Hematopoietic multipotent progenitor cell treated with erythropoietin and hydrocortisone succinate and interleukin-3 and kit ligand, for 4 days (in vitro differentiated cells): ENCODE measurements at regions not wholly inside any gene's neighbourhood (a gene's known extent, or its start where the extent isn't known, plus 50 kb on each side); places are given as distances from the start of the nearest gene placed in this dataset.

Experiments
- DNase-seq: peaks from one replicate; pipeline ENCODE4 v3.0.0-alpha.2; 2015

DNA sequence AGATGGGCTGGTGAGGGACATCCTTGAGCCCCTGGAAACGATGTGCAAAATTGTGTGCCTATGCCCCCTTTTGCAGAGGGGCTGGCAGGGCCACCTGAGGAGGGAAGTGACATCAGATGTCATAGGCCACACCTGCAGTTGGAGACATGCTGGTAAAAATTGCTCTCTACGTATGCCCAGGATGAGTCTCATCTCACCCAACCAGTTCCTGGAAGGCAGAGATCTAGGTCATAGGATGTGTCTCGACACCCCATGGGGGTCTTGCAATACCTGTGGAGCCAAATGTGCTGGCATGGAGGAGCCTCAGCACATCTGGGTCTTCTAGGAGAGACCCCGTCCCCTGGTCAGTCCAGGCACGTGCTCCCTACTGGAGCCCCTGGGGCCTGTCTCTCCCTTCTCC, 96.5 kb upstream of the TLE3 start:
- DNase-seq, result no peak

DNA sequence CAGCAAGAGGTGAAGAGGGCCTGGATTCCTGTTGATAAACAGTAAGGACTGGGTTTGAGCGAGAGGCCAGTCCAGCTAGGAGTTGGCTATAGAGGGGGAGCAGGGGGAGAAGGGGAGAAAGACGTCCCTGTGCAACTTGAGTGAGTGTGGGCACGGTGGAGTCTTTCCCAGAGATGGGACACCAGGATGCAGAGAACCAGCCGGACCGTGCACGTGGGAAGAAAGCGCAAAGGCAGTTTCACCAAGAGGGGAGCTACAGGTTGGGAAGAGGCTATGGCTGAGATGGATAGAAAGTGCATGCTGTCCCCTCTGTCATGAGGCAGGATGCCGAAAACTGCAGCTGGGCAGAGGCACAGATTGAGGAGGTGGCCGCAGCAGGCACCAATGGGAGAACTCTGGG, 96.0 kb upstream of the TLE3 start:
- DNase-seq, result no peak

DNA sequence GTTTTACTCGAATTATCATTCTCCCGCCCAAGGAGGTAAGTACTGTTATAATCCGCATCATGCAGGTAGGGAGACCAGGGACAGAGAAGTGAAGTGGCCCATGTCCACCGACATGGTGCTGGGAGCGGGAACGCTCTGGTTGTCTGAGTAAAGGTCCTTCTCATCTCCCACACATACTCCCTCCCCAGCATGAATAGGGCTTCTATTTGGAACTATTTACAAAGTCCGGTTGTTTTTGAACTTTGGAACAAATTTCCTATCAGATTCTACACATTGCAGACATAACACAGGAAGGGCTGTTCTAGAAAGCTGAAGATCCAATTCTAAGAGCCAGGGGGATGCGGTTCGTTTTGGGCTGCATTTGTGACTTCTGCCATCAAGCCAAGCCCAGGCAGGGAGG, 94.8 kb upstream of the TLE3 start:
- no peak for DNase-seq

DNA sequence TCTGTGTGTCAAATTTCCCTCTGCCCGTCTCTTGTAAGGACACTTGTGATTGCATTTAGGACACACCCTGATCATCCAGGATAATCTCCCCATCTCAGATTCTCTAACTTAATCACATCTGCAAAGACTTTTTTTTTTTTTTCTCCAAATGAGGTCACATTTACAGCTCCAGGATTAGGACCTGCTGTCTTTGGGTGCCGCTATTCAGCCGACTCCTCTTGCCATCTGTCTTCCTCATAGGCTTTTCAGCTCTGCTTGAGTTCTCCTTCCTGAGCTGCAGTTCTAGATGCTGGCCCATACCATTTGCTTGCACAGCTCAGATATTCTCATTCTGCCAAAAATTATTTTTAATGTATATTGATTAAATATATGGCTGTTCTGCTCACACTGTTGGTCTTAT, 94.3 kb upstream of the TLE3 start:
- no peak for DNase-seq

DNA sequence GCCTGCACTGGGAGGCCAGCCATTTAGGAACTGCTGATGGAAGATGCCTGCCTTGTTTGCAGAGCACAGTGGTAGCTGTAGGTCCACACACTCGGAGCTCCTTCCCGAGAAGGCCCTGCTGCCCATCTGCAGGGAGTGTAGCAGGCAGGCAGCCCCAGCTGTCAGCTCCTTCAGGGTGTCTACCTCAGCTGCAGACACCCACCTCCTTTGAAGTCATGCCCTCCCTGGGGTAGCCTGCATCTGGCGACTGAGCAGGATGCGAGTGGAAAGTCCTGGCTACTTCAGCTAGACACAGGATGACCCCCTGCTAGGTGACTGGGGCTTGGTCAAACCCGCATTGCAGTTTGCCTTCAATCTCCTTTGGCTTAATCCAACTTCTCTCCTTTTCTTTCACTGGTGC, 93.2 kb upstream of the TLE3 start:
- no peak for DNase-seq

DNA sequence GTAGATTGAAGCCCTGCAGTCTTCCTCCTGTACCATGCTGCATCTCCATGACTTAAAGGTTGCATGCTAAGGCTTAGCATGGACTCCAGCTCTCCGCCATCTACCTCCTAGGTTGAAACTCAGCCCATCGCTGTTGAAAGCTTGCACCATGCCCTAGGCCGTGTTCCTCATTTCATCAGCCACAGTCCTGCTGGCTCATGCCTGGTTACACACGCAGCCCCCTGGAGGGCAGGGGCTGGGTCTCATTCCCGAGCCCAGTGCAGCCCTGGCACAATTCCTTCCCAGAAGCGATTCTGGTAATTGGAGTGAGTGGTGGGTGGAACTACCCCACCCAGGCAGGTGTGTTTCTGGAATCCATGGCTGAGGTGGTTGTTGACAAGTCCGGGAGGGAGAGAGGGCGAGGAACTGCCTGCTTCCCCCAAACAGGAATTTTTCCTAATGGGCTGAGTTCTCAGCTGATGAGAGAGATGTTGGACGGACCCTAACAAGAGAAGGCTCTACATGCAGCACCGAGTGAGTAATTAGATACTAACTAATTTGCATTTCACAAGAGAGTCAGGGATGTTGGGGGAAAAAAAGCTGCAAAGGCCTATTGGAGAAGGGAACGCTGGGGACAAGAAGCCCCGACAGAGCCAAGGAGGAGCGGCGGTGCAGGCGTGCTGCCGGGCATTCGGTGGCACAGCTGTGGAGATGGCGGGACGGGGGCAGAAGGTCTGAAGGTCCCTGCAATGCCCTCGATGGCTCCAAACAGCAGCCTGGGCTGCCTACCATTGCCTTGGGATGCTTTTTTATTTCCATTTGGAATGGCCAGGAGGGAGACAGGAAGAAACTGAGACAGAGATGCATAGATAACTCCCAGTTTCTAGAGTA, 92.3 kb upstream of the TLE3 start:
- DNase-seq, result no peak

DNA sequence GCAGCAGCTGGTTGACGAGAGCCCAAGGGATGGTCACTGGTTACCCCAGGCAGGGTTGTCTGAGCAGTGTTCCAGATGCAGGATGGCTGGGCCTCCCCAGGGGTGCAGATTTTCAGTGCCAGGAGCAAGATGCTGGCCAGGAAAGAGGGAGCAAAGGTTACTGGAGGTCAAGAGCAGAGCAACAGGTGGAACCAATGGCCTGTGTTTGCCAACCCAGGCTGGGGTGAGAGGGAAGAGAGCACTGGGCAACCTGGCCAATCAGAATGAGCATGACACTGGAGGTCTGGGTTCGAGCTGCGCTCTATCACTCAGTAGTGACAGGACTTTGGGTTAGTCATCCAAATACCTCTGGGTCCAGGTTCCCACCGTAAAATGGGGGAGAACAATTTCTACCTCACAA, 90.6 kb upstream of the TLE3 start:
- no peak for DNase-seq

DNA sequence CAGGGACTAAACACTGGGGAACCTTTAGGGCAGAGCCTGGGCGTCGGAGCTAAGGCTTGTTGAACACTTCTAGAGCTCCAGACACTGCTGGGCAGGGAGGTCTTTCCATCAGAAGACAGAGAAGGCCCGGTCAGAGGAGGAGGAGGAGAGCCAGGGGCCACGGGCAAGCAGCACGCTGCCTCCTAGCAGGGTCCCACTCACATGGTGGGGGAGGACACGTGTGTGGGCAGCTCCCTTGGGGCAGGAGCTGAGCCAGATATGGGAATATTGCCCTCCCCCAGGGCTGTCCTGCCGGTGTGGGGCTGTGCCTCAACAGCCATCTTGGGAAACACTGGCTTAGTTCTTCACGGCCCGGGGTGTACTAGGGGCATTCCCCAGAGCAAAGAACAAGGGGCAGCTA, 89.6 kb upstream of the TLE3 start:
- no peak for DNase-seq

DNA sequence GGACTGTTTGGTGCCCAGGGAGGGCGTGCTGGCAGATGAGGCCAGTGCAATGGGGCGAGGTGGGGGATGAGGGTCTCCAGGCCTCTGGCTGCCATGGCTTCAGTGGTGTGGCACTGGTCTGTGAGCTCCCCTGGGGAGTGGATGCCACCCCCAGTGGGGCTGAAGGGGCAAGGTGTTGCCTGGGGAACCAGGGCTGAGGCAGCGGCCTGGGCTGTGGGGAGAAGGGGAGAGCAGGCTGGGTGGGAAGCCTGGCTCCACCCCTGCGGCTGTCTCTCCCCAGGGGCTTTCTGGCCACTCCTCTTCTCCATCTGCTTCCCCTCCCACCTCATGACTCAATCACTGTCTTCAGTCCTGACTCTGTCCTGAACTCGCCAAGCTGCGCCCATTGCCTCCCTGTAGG, 88.4 kb upstream of the TLE3 start:
- DNase-seq, result no peak

DNA sequence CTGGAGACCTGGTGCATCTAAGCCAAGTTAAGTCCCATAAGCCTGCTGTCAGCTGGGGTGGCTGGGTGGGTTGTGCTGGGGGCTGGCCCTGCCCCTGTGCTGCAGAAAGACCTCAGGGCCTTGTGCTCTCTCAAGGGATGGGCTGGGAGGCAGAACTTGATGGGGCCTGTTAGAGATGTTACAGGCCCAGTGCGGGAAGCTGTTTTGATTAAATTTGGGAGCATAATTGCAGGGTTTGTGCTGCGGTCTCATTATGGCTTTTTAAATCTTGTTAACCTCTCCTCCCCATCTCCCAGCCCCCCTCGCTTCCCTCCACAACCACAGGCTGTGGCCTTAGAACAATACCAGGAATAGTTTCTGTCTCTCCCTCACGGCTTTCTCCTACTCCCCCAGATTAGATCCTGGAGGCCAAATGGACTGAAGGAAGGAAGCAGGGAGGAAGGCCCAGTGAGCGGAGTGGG, 87.6 kb upstream of the TLE3 start:
- no peak for DNase-seq

DNA sequence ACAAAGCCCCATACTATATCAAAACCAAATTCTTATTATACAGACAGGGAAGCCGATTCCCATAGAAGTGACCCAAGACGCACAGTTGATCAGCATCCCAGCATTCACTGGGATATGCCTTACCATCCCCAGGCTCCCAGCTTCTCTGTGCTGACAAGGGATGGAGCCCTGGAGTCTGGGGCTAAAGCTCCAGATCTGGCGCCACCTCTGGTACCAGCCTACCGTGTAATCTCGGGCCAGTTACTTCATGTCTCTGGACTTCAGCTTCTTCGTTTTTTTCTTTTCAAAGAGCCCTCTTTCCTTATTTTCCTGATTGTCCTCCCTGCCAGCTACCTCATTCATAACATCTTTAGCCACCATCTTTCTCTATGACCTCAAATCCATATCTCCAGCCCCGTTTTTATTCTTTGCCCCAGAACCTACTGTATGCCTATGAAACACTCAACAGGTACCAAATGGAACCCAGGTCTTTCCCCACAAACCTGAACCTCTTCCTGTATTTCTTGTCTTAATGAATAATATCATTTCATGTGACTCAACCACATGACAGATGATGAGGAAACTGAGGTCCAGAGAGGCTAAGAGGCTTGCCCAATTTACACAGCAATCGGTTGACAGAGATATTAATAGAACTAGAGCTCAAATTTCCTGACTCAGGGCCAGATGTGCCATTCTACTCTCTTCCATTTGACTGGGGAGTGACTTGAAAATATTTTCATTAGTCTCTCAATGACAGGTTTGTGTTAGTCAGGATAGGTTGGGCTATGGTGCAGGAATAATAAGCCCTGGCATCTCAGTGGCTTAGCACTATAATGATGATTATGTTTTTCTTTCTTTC, 85.4 kb upstream of the TLE3 start:
- DNase-seq, result no peak

DNA sequence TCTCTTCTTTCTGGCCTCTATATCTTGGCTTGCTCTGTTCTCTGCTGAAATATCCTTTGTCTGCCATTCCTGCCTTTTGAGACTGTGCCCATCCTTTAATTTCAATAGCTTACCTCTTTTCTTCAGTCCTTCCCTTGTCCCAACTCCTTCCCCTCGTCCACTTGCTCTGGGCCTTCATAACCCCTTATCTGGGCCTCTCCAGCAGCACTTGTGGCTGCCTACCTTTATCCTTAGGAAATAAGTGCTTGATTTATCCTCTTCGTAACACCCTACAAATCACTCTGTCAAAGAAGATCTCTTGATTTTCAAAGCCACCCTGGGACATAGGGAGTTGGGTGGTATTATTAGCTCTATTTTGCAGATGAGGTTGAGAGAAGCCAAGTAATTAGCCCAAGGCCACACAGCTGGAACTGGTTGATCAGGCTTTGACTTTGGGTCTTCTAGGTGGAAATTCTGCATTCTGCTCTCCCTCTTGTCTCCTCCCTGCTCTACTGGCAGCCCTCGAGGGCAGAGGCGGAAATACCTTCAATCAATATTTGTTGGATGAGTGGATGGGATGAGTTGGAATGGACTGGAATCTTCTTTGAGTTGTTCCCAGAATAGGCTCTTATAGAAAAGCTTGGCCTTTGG, 84.0 kb upstream of the TLE3 start:
- no peak for DNase-seq

DNA sequence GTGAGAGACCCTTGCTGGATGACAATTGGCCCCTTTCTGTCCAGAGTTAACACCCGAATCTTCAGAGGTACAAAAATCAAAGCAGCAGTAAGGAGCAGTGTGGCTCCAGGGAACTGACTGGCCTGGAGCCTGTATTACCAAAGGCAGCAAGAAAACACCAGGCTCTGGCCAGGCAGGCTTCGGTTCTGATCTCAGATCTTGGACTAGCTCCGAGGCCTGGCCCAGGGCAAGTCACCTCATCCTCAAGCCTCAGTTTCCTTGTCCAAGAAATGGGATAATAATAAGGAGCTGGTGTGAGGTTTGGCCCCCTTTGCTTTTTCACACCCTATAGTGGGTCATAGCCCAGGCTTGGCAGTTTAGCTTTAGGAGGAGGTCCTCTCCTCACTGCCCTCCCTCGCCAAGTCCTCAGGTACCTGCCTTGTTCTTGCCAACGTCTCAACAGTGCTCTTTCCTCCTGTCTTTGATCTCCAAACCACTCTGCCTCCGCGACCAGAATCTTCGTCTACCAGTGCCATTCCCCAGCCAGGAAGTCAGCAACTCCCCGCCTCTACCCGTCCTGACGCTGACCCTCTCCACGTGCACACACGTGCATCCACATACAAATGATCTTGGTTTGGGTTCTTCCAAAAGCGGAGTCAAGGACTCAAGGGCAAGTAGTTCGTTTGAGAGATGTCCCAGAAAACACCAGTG, 82.6 kb upstream of the TLE3 start:
- no peak for DNase-seq

DNA sequence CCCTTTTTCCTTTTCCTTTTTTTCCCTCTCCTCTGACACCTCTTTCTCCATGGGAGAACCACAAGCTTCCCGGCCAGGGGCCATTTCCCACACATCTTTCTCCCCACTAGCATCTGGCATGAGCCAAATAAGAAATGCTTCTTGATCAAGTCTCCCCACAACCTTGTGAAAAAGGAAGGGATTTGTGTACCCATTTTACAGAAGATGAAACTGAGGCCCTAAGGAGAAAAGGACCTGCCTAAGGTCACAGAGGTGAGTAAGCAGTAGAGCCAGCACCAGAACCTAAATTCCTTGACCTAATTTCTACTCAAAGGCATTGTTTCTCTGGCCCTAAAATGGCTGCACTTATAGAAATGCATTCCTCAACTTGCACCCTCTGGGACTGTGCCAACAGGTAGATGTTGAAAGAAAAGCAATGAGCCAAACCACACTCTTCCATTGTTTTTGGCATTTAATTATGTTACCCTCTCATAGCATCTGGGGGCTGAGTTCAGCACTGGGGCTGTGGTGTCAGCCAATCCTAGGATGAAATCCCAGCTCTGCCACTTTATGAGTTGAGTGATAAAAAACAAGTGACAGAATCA, 81.7 kb upstream of the TLE3 start:
- DNase-seq, result no peak

DNA sequence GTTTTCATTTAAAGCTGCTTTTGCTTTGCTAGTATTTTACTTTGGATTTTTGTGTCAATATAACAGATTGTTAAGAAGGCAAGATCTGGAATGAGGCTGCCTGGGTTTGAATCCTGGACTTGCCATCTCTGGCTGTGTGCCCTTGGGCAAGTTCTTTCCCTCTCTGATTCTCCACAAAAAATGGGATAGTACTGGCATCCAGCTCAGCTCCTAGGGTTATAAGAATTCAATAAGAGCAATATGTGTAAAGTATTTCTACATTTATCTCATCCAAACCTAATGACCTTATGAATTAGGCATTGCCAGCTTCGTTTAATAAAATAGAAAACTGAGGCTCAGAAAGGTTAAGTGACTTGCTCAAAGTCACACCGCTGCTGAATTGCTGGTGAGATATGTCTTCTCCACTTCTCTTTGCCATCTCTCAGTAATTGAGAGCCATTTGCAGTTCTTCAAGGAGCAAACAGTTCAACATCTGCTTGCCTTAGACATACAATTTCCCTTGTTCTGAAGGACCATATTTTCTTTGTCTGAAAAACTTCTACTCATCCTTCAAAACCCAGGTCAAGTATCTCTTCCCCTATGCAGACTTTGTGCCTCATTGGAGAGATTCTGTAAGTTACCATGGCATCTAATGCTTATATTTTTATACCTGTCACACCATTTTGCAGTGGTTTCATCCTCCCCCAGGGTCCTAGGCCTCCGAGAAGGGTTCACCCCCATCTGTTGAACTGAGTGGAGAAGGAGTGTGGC, 80.8 kb upstream of the TLE3 start:
- DNase-seq, result no peak

DNA sequence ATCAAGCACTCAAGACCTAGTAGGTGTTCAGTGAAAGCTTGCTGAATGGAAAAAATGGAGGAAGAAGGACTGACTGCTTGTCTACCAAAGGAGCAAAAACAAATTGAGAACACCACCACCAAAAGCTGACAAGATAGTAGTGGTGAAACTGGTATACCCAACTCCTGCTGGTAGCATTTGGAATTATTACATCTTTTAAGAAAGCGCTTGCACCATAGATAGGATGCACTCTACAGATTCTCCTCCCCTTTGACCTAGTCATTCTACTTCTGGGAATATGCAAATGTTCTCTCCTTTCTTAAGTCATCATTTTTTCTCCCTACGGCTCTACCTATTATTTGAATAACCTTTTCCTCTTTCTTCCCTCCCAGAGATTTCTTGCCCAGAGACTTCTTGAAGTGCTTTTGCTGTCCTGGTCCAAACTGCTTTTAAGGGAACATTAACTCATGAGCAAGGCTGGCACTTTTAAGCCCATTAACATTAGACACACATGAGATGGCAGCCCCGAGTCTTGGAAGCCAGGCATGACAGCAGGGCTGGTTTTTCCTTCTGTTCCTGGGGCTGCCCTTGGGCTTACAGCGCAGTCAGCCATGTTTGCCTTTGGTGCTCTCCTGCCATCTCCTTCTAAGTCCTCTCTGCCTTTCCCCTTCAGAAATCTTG, 75.0 kb upstream of the TLE3 start:
- peak; percentile 52 for DNase-seq

DNA sequence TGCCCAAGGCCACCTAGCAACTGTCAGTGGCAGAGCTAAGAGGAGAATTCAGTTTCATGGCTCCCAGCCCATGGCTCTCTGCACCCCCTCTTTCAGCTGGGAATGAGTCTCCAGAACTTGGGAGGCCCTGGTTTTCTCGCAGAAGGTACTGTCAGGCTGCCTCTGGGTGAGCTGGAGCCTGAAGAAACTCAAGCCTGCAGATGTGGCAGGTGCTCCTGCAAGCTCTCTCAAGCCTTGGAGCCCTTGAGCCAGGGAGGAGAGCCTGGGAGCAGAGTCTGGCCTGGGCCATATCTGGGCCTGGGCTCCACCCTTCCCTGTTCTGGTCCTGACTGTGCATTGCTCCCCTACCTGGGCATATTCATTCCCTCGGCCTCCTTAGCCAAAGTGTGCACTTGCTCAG, 74.4 kb upstream of the TLE3 start:
- no peak for DNase-seq

DNA sequence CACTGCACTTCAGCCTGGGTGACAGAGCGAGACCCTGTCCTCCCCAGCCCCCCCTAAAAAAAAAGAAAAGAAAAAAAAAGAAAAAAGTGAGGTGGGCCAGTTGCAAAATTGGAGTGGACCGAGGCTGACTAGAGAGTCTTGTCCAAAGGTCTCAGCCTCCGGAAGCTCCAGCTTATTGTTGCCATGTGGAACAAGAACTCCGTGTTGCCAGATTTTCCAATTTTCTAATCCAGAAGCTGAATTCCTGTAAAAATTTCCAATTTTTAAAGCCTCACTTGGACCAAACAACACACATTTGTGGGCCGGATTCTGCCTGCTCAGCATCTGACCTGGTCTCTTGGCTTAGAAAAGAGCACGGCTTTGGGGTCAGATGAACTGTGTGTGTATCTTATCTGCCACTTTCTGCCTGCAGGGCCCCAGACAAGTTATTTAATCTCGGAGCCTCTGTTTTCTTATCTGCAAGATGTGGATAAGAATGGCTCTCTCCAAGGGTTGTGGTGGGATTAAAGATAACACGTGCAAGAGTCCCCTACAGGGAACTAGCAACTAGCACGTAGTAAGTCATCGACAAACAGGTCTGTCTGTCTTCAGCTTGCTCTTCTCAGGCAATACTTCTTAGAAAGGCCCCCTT, 73.7 kb upstream of the TLE3 start:
- peak; percentile 86 for DNase-seq

DNA sequence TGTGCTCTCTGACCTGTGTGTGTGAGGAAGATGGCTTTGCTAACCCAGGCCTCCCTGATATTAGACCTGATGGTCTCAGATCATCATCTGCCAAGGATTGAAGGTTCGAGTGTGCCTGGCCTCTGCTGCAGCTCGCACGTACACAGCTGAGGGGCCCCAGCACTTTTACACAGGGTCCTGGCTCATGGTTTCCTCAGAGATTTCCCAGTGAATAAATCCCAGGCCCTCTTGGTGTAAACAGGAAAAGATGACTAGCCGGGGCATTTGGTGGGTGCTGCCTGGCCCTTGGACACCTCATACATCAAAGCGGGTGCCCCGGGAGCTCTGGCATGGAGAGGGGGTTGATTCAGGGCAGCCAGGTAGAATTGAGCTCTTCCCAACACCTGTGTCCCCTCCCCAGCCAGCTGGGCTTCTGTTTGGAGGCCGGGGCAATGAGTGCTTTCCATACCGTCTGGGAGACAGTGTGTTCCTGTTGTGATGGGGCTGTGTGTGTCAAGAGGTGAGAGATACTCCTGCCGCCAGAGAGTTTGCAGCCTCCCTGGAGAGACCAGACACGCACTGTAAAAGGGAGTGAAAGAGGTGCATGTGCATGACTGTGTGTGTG, 72.5 kb upstream of the TLE3 start:
- no peak for DNase-seq

DNA sequence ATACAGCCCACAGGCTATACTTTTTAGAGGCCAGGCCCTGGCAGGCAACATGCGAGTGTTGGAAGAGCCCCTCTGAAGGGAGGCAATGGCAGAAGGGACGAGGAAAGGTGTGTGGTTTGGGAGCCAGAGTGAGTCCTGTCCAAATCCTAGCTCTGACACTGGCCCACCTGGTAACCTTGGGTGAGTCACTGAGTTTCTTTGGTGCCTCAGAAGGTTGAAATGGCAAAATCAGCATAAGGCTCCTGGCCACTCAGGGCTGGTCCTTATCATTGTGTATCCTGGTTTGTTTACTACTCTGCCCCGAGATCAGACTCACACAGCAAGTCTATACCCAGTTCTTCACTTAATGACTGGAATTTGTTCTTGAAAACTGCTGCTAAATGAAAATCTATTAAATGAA, 71.4 kb upstream of the TLE3 start:
- DNase-seq, result no peak

DNA sequence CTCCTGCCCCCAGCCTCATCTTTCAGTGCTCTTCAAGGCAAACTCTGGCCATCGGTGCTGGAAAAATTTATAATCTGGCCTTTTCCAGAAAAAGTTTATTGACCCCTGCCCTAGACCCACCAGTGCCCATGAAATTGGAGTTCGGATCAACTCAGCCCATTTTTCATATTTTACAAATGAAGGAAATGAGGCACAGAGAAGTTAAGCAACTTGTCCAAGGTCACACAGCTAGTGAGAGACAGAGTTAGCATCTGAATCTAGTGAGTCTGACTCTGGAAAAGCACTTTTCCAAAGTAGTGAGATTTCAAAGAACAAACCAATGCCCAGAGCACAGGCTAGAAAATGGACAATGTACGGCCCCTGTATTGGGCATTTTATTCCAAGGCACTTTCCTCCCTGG, 69.4 kb upstream of the TLE3 start:
- no peak for DNase-seq
